SHP77 (cell line): ENCODE measurements at regions not wholly inside any gene's neighbourhood (a gene's known extent, or its start where the extent isn't known, plus 50 kb on each side); places are given as distances from the start of the nearest gene placed in this dataset.

Experiments
- DNase-seq, 2 experiments: peaks; one replicate each; lab custom pipeline; 2025; lab: John Stamatoyannopoulos, UW

DNA sequence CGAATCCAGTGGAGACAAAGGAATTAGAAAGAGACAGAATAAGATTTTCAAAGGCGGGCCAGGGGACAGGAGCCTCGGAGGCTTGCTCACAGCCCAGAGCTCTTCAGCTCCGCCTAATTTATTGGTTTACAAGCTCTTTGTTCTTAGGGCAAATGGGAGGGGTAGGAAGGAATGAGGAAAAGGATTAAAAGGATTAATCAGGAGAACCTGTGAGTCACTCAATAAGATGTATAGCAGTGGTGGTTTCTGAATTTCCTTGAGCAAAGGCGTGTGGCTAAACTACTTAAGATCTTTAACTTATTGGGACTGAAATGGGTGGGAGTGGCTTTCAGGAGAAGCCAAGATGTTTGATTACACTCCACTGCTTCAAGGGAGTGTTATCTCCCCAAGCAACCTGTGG, 456.0 kb upstream of the SPANXN1 start:
- DNase-seq = no peak

DNA sequence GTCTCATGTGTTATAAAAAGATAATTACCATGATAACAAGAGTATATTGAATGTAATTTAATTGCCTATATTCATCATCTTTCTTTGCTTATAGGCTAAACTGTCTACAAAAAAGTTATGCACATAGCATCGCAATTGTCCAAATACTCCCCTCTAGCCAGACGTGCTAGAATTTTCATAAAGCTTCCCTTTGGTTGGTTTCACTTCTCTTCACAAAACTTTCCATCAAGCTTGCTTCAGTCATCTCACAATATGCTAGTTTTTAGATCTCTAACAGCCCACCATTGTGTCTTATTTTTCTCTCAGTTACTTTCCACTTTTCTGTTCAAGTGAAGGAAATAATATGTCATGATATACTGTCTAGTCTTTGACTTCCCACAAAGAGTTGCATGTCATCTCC, 448.3 kb upstream of the SPANXN1 start:
- DNase-seq = no peak

DNA sequence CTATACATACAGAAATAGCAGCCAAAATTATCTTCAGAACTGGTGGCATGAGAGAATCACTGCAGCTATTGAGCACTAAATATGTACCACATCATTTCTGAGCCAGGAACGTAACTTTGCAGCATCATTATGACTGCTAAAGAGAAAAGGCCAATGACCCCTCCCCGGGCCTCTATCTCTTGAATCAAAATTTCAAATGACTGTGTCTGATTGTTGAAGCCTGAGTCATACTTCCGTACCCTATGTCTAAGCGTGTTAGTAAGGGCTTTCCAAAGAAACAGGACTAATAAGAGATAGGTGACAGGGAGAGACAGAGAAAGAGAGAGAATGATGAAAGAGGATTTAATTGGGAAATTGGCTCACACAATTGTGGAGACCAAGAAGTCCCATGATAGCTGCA, 445.5 kb upstream of the SPANXN1 start:
- no peak for DNase-seq

DNA sequence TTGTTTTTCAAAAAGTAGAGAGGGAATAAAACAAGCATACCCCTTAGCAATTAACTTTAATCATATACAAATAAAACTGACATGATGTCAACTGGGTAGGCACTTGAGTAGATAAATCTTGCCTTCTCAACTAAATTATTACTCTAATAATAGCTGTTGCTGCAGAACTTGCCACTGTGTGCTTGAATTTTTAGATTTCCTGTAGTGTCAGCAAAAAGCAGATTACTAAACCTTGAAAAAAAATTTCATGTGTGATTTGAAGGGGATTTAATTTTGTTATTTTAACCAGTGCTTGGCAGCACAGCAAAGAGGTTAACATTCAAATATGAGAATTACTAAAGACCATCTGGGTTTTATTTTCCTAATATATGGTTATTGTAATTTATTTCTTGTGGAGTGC, 438.3 kb upstream of the SPANXN1 start:
- DNase-seq = no peak

DNA sequence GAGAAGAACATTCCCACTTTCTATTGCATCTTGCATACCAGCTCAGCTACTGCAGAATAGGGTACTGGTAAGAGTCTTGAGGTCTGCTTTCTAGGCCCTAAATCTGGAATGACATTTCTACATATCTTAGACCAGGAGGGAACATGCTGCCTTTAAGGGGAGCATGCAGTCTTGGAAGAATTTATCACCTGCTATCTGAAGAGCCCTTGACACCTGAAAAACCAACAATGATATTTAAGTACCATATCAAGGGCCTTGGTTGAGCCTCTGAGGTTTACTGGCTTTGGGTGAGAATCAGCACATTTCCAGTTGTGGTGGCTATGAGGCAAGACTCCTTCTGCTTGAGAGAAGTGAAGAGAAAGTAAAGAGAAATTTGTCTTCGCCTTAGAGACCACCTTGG, 436.8 kb upstream of the SPANXN1 start:
- DNase-seq = no peak

DNA sequence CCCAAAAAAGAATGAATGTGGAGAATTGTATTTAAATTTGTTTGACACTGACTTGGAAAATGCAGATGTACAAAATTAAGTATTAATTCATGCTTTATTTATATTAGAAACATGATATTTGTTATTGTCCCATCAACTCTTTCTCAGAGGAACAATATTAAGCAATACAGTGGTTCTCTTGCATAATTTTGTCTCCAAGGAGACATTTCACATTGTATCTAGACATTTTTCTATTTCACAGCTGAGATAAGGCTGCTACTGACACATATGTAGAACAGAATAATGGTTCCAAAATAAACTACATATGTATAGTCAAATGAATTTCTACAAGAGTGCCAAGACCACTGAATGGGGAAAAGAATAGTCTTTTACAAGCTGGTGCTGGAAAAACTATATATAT, 427.9 kb upstream of the SPANXN1 start:
- no peak for DNase-seq

DNA sequence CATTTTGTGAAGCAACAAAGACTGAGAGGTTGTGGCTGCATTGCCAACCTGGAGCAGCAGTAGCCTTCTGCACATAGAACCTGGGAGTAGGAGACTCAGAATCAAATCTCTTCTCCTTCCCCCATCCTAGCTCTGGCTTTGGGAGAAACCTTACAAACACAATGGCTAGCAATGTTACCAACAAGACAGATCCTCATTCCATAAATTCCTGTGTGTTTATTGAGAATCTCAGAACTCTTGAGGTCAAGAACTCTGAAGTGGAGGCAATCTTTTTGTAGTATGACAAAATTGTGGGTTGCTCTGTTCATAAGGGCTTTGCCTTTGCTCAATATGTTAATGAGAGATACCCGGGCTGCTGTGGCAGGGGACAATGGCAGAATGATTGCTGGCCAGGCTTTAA, 406.7 kb upstream of the SPANXN1 start:
- DNase-seq = no peak

- DNase-seq = no peak
Observed at GRCh38 chrX:144849141-144849540, 398.2 kb upstream of the SPANXN1 start.

DNA sequence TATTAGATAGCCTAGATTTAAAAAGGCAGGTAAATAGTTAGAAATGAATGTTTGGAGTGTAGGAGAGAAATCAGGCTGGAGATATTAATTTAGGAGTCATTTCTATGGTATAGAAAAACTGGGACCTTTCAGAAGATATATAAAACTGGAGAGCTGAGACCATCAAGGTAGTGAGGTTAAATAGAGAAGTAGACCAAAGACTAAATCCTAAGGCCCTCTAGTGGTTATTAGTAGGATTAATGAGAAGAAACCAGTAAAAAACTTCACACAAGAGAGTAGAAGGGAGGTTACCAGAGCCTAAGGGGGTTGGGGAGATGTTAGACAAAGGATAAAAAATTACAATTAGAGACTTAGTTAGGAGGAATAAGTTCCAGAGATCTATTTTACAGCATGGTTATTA, 351.0 kb upstream of the SPANXN1 start:
- DNase-seq = no peak

- no peak for DNase-seq
Observed at GRCh38 chrX:144901521-144901920, 345.8 kb upstream of the SPANXN1 start.

DNA sequence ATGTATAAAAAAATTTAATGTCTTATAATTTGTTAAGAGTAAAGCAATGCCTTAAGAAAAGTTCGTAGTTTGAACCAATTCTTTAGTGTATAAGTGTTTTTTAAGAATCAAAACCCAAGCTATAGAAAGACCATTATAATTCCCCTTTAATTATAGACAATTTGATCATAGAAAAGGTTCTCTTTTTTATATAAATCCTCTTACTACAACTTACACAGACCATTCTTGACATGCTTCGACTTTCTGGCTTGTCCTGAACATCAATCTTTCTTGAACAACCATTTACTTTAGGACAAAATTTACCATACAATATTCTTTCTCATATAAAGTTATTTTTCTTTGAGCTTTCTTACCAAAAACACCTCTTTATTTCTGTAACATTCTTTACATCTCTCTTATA, 330.5 kb upstream of the SPANXN1 start:
- no peak for DNase-seq

DNA sequence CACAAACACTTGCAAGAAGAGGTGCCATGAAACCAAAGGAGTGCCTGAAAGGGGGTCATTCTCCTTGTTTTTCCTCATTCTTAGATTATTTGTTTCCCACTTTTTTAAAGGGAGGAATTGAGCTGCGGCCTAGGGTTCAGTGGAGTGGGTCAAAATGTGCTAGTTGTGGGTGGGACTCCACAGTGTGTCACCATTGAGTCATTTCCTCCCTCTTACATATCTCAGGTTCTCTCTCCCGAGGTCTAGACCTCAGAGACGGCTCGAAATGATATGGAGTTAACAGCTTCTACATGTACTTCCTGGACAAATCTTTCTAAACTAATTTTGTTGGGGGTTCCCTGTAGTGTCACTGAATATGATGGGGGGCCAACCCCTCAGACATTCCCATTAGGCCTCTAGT, 328.4 kb upstream of the SPANXN1 start:
- no peak for DNase-seq

GRCh38 chrX:144946666-144947065, 300.6 kb upstream of the SPANXN1 start:
- DNase-seq = no peak
